HG03103 (cell line): ENCODE measurements at regions not wholly inside any gene's neighbourhood (a gene's known extent, or its start where the extent isn't known, plus 50 kb on each side); places are given as distances from the start of the nearest gene placed in this dataset.
"Not testable (repeated sequence)": the region's sequence is repeated elsewhere in the genome, so short reads cannot be mapped to it uniquely, and the experiment has no call there.

ENCODE experiments used
- ATAC-seq: cut with Tn5 transposase; IDR thresholded peaks from one replicate; pipeline ENCODE4 v1.9.1; 2021; ENCODE audit warnings: low read depth; ENCODE audit not compliant: unreplicated experiment

- not testable (repeated sequence) for ATAC-seq
Observed at GRCh38 chr3:4213420-4213819, 89.7 kb upstream of the SETMAR start.

GRCh38 chr3:4216974-4217373 is 86.2 kb upstream of the SETMAR start:
- ATAC-seq, result not testable (repeated sequence)

- ATAC-seq, result no peak
Observed at GRCh38 chr3:4218456-4219226, 84.5 kb upstream of the SETMAR start.

- no peak for ATAC-seq
Observed at GRCh38 chr3:4219227-4219568, 84.0 kb upstream of the SETMAR start.

GRCh38 chr3:4220065-4220464 is 83.1 kb upstream of the SETMAR start:
- no peak for ATAC-seq

- ATAC-seq, result no peak
Observed at GRCh38 chr3:4222574-4223175, 80.5 kb upstream of the SETMAR start.

- ATAC-seq, result no peak
Observed at GRCh38 chr3:4223777-4224176, 79.4 kb upstream of the SETMAR start.

GRCh38 chr3:4224331-4224730 is 78.8 kb upstream of the SETMAR start:
- ATAC-seq, result no peak

GRCh38 chr3:4225005-4225471 is 78.1 kb upstream of the SETMAR start:
- no peak for ATAC-seq

- no peak for ATAC-seq
Observed at GRCh38 chr3:4228295-4228694, 74.9 kb upstream of the SETMAR start.

GRCh38 chr3:4231041-4231440 is 72.1 kb upstream of the SETMAR start:
- ATAC-seq, result no peak

- no peak for ATAC-seq
Observed at GRCh38 chr3:4232798-4233197, 70.4 kb upstream of the SETMAR start.

GRCh38 chr3:4233488-4233887 is 69.7 kb upstream of the SETMAR start:
- no peak for ATAC-seq

- no peak for ATAC-seq
Observed at GRCh38 chr3:4234889-4235288, 68.3 kb upstream of the SETMAR start.

- ATAC-seq, result no peak
Observed at GRCh38 chr3:4235690-4236089, 67.5 kb upstream of the SETMAR start.

GRCh38 chr3:4241595-4242170 is 61.5 kb upstream of the SETMAR start:
- no peak for ATAC-seq

- no peak for ATAC-seq
Observed at GRCh38 chr3:4245671-4246070, 57.5 kb upstream of the SETMAR start.

GRCh38 chr3:4247391-4247790 is 55.8 kb upstream of the SETMAR start:
- no peak for ATAC-seq

GRCh38 chr3:4250064-4250463 is 53.1 kb upstream of the SETMAR start:
- ATAC-seq, result no peak

GRCh38 chr3:4251412-4251811 is 51.8 kb upstream of the SETMAR start:
- no peak for ATAC-seq

- not testable (repeated sequence) for ATAC-seq
Observed at GRCh38 chr3:4253072-4253832, 49.9 kb upstream of the SETMAR start.
